Fibroblast of the aortic adventitia (primary cell): ENCODE measurements at regions not wholly inside any gene's neighbourhood (a gene's known extent, or its start where the extent isn't known, plus 50 kb on each side); places are given as distances from the start of the nearest gene placed in this dataset.
"Not testable (repeated sequence)": the region's sequence is repeated elsewhere in the genome, so short reads cannot be mapped to it uniquely, and the experiment has no call there.

Experiments
- DNase-seq: peaks from one replicate; pipeline ENCODE4 v3.0.0-alpha.2; 2010; ENCODE audit warnings: low read depth
- H3K4me3 ChIP-seq: 2 replicates; pipeline ENCODE4 v1.5.1; 2011; ENCODE audit warnings: low read depth, mild to moderate bottlenecking, control low read depth, low read length, moderate library complexity
- TF ChIP-seq, protein P1 (sequence below): IDR thresholded peaks from 2 replicates; pipeline ENCODE4 v1.5.1; 2011; ENCODE audit warnings: mild to moderate bottlenecking, low read length, control low read depth, inconsistent platforms; ENCODE audit not compliant: insufficient read depth

DNA sequence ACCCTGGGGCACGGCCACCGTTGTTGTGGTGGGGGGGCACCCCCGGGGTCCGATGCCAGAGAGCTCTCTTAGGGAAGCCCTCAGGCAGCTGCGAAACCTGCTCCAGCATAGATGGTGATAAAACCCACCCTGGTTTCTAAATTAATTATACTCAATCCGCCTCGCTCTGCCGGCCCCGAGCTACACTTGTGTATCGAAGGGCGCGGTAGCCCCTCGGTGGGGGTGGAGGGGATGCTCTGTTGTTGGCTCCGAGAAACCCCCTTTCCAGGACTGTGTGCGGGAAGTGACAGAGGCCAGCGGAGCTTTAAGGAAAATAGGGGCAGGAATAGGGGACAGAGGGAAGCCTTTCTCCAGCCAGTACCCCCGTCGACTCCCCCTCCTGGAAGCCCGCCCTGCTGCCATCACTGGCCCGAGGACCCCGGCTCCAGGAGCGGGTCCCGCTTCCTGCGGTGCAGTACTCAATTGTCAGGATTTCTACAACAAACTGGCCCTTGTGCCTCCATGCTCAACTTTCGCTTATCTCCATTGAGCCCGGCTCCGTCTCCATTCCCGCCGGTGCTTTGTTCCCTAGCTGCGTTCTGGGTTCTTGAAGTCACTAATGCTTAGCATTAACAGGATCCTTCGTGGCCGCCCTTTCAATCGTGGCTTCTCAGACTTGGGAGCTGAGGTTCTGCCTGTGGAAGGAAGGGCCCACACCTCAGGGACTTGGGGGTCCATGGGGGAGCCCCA is 408.2 kb downstream of the BCOR start:
- H3K4me3 ChIP-seq, result peak overlapping the region; percentile 44
- DNase-seq, result no peak
- TF ChIP-seq, protein P1, sequence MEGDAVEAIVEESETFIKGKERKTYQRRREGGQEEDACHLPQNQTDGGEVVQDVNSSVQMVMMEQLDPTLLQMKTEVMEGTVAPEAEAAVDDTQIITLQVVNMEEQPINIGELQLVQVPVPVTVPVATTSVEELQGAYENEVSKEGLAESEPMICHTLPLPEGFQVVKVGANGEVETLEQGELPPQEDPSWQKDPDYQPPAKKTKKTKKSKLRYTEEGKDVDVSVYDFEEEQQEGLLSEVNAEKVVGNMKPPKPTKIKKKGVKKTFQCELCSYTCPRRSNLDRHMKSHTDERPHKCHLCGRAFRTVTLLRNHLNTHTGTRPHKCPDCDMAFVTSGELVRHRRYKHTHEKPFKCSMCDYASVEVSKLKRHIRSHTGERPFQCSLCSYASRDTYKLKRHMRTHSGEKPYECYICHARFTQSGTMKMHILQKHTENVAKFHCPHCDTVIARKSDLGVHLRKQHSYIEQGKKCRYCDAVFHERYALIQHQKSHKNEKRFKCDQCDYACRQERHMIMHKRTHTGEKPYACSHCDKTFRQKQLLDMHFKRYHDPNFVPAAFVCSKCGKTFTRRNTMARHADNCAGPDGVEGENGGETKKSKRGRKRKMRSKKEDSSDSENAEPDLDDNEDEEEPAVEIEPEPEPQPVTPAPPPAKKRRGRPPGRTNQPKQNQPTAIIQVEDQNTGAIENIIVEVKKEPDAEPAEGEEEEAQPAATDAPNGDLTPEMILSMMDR, result no peak

DNA sequence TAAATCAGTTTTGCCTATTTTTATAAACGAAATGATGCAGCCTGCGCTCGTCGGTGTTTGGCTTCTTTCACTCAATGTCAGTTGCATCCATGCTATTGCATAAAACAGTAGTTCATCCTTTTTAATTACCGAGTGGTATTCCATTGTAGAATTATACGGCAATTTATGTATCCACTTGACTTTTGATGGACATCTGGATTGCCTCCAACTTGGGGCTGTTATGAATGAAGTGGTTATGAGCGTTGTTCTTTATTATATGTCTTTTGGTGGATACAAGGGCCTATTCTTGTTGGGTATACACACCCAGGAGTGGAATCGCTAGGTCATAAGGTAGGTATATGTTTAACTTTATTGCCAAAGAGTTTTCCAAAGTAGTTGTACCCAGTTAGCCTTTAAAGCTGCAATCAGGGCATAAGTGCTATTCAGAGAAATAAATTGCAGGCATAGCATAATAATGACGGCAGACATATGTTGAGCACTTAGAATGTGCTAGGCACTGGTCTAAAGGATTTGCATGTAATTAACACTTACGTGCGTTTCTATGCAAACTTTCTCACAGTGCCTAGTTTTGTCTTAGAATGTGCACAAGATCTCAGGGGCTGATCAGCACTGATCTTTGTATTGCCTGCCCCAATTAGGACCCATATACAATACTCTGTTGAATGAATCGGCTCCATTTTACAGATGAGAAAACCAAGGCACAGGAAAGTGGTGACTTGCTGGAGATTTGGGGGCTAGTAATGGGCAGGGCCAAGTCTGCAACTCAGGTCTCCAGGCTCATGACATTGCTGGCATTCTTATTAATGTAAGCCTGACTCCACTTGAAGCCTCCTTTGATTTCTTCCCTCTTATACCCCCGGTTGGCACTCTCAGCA is 407.0 kb downstream of the BCOR start:
- TF ChIP-seq, protein P1, result no peak
- no peak overlapping the region for H3K4me3 ChIP-seq
- no peak for DNase-seq

DNA sequence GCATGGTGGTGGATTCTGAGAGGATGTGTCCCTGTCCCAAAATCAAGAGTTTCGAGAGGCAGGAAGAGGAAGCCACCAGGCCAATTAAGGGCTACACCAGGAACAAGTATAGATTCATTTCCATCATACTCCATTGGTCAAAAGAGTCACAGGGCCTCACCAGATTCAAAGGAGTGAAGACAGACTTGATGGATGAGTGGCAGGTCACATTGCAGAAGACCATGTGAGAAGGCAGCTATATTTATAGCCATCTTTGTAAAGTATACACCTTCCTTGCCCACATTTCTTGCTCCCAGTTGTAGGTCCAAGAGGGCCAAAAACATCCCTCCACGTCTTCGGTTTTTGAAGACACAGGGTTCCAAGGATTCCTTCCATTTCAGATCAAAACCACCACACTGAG is 406.0 kb downstream of the BCOR start:
- no peak for DNase-seq
- TF ChIP-seq, protein P1, result no peak
- H3K4me3 ChIP-seq, result no peak overlapping the region

DNA sequence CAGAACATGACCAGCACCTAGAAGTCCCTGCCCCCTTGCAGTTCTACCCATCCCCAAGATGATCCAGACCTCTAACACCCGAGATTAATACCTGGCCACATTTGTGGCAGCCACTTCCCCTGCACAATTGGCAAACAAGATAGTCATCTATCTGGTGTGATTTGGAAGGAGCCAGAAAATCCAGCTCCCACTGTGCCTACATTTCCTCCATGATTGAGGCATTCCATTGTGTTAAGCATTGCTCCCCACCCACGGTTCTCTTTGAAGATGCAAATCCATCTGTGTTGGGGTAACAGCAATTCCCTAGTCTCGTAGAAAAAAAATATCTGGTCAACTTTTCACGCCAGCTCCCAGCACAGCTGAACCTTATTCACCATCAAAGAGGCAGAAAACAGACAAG is 405.0 kb downstream of the BCOR start:
- H3K4me3 ChIP-seq, result no peak overlapping the region
- TF ChIP-seq, protein P1, result no peak
- no peak for DNase-seq

DNA sequence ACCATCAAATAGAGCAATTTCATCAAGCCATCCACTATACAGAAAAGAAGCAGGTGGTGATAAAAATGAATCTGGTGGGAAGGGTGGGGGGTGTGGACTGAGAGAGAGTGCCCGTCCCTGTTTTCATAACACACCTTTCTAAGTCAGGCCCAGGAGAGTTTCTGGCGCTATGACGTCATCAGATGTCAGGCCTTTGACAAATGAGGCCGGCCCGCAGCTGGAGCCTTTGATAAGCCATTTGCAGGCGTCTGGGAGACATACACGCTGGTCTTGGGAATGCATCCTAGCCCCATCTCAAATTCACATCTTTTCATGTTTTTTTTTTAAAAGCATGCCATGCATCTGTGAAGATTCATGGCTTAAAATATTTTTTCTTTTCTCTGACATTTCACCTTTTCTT is 404.5 kb downstream of the BCOR start:
- DNase-seq, result no peak
- H3K4me3 ChIP-seq, result no peak overlapping the region
- TF ChIP-seq, protein P1, result no peak

DNA sequence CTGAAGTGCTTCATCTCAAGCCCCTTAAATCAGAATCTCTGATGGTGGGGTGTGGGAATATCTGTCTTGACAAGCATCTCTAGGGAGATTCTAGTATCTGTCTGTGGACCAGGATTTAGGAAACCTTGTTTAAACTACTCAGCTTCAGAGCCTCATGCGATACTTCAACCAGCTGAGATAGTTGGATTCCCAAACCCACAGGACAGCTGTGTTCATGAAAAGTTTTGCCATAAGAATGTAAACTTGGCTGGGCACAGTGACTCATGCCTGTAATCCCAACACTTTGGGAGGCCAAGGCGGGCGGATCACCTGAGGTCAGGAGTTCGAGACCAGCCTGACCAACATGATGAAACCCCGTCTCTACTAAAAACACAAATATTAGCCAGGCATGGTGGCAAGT is 395.1 kb downstream of the BCOR start:
- not testable (repeated sequence) for DNase-seq

DNA sequence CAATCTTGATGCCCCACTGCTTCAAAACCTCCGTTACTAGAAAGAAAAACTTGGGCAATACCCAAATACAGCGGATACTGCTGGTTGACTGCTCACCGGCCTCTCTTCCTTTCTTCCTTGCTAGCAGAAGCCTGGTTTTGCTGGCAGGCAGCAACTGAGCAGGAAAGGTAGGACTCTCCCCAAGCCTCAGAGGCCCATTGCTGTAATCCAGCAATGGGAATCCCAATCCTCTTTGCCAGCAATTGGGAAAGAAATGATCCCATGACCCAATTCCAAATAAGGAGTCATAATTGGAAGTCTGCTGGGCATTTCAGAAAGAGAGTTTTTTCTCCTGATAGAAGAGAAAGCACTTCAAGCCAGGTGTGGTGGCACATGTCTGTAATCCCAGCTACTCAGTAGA is 394.5 kb downstream of the BCOR start:
- H3K4me3 ChIP-seq, result no peak overlapping the region
- TF ChIP-seq, protein P1, result no peak
- DNase-seq, result no peak

More for the DNA sequence above, 395.1 kb downstream of the BCOR start:
- H3K4me3 ChIP-seq, result not testable (repeated sequence)
